ENCODE measurements at regions not wholly inside any gene's neighbourhood (a gene's known extent, or its start where the extent isn't known, plus 50 kb on each side); places are given as distances from the start of the nearest gene placed in this dataset.
"Not testable (repeated sequence)": the region's sequence is repeated elsewhere in the genome, so short reads cannot be mapped to it uniquely, and the experiment has no call there.

GRCh38 chr5:117131048-117131679 lies 556.5 kb upstream of the SEMA6A start:
- no peaks in the 10 kb centered on the region for H3K27me3 Mint-ChIP-seq (ENCODE audit: low read depth)
- no peak overlapping the region for H3K4me3 Mint-ChIP-seq
- H3K9me3 Mint-ChIP-seq, result peaks cover 6% of the 10 kb centered on the region
- no peaks in the 10 kb centered on the region for H3K4me1 Mint-ChIP-seq (ENCODE audit: low read depth)
- H3K36me3 Mint-ChIP-seq (ENCODE audit: low read depth), result no peaks in the 10 kb centered on the region
- no peak overlapping the region for H3K27ac Mint-ChIP-seq

DNA sequence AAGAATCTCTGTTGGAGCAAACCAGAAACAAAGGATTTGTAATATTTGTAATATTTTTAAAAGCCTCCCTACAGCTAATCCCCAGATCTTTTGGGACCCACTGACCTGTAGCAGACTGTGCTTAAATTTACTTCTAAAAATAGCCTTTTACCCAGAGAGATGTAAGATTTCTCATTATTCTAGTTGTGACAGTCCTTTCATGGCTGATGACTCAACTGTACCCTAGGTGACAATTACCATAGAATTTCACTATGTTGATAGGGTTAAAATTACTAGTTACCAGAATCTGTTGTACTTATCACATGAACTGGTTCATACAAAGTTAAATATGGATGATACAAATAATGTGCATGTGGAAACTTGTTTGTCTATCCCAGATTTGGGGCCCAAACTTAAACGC lies 543.9 kb upstream of the SEMA6A start:
- H3K9me3 Mint-ChIP-seq, result peaks cover 11% of the 10 kb centered on the region

GRCh38 chr5:117117314-117117713 lies 542.7 kb upstream of the SEMA6A start:
- H3K27ac Mint-ChIP-seq; H3K27me3 Mint-ChIP-seq (ENCODE audit: low read depth); H3K36me3 Mint-ChIP-seq (ENCODE audit: low read depth); H3K4me3 Mint-ChIP-seq; H3K4me1 Mint-ChIP-seq (ENCODE audit: low read depth): not testable (repeated sequence)
- H3K9me3 Mint-ChIP-seq, result peaks cover 11% of the 10 kb centered on the region

More for the DNA sequence above, 543.9 kb upstream of the SEMA6A start:
- H3K27me3 Mint-ChIP-seq (ENCODE audit: low read depth), result no peaks in the 10 kb centered on the region
- H3K4me3 Mint-ChIP-seq, result no peak overlapping the region
- H3K27ac Mint-ChIP-seq, result no peak overlapping the region
- H3K36me3 Mint-ChIP-seq (ENCODE audit: low read depth), result no peaks in the 10 kb centered on the region
- no peaks in the 10 kb centered on the region for H3K4me1 Mint-ChIP-seq (ENCODE audit: low read depth)

DNA sequence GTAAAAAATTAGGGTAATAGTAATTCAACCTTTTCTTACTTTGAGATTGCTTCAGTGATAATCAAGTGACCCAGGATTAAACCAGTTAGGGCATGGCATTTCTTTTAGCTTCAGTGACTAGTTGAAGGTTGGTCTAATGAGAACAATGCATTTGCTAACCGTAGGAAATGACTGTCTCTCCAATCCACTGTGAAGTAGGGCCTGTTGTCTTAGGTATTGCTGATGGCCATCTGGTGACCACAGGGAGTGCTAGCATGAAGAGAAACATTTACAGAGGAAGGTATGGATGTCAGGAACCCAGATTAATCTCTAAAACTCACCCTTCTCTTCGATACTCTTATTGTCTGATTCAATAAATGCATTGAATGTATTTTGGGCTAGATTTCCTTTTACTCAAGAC lies 535.9 kb upstream of the SEMA6A start:
- Mint-ChIP-seq H3K27ac (no peak overlapping the region), H3K27me3 (ENCODE audit: low read depth) (no peaks in the 10 kb centered on the region), H3K36me3 (ENCODE audit: low read depth) (no peaks in the 10 kb centered on the region), H3K4me3 (no peak overlapping the region), H3K9me3 (no peaks in the 10 kb centered on the region), H3K4me1 (ENCODE audit: low read depth) (no peaks in the 10 kb centered on the region)

- no peak overlapping the region for H3K27ac Mint-ChIP-seq
- no peaks in the 10 kb centered on the region for H3K36me3 Mint-ChIP-seq (ENCODE audit: low read depth)
- no peaks in the 10 kb centered on the region for H3K4me1 Mint-ChIP-seq (ENCODE audit: low read depth)
- H3K27me3 Mint-ChIP-seq (ENCODE audit: low read depth), result no peaks in the 10 kb centered on the region
- H3K9me3 Mint-ChIP-seq, result no peaks in the 10 kb centered on the region
- H3K4me3 Mint-ChIP-seq, result no peak overlapping the region
Observed at GRCh38 chr5:117107859-117108258, 533.2 kb upstream of the SEMA6A start.

- Mint-ChIP-seq H3K27ac (no peak overlapping the region), H3K4me3 (no peak overlapping the region), H3K36me3 (ENCODE audit: low read depth) (no peaks in the 10 kb centered on the region)
Observed at GRCh38 chr5:117103703-117104102, 529.1 kb upstream of the SEMA6A start.

GRCh38 chr5:117102591-117102990 lies 528.0 kb upstream of the SEMA6A start:
- Mint-ChIP-seq H3K9me3 (no peaks in the 10 kb centered on the region), H3K27ac (no peak overlapping the region), H3K4me1 (ENCODE audit: low read depth) (no peaks in the 10 kb centered on the region), H3K27me3 (ENCODE audit: low read depth) (no peaks in the 10 kb centered on the region), H3K36me3 (ENCODE audit: low read depth) (no peaks in the 10 kb centered on the region), H3K4me3 (no peak overlapping the region)

More at GRCh38 chr5:117103703-117104102, 529.1 kb upstream of the SEMA6A start:
- Mint-ChIP-seq H3K27me3 (ENCODE audit: low read depth) (no peaks in the 10 kb centered on the region), H3K9me3 (no peaks in the 10 kb centered on the region), H3K4me1 (ENCODE audit: low read depth) (no peaks in the 10 kb centered on the region)

DNA sequence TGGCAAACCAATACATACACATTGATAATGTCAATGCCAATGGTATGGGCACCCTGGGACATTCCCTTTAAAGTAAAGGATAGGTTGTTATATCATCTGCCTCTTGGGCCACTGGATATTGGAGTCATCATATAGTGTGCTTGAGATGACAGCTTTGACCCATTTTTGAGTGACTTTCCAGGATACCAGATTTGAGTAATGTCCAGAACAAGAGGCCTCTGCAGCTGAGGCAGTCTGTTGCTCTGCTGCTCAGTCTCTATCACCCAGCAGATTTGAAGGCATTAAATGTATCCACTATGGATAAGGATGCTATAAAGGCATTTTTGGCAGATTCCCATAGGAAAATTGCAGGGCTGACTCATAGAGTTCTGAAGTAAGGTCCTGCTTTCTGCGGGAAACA lies 525.6 kb upstream of the SEMA6A start:
- Mint-ChIP-seq H3K9me3 (peaks cover under 1% of the 10 kb centered on the region), H3K27me3 (ENCODE audit: low read depth) (no peaks in the 10 kb centered on the region), H3K4me1 (ENCODE audit: low read depth) (no peaks in the 10 kb centered on the region), H3K36me3 (ENCODE audit: low read depth) (no peaks in the 10 kb centered on the region), H3K4me3 (no peak overlapping the region), H3K27ac (no peak overlapping the region)

GRCh38 chr5:117098094-117098493 lies 523.5 kb upstream of the SEMA6A start:
- Mint-ChIP-seq H3K27ac (no peak overlapping the region), H3K9me3 (peaks cover 9% of the 10 kb centered on the region), H3K4me3 (no peak overlapping the region), H3K27me3 (ENCODE audit: low read depth) (no peaks in the 10 kb centered on the region), H3K4me1 (ENCODE audit: low read depth) (no peaks in the 10 kb centered on the region), H3K36me3 (ENCODE audit: low read depth) (no peaks in the 10 kb centered on the region)

DNA sequence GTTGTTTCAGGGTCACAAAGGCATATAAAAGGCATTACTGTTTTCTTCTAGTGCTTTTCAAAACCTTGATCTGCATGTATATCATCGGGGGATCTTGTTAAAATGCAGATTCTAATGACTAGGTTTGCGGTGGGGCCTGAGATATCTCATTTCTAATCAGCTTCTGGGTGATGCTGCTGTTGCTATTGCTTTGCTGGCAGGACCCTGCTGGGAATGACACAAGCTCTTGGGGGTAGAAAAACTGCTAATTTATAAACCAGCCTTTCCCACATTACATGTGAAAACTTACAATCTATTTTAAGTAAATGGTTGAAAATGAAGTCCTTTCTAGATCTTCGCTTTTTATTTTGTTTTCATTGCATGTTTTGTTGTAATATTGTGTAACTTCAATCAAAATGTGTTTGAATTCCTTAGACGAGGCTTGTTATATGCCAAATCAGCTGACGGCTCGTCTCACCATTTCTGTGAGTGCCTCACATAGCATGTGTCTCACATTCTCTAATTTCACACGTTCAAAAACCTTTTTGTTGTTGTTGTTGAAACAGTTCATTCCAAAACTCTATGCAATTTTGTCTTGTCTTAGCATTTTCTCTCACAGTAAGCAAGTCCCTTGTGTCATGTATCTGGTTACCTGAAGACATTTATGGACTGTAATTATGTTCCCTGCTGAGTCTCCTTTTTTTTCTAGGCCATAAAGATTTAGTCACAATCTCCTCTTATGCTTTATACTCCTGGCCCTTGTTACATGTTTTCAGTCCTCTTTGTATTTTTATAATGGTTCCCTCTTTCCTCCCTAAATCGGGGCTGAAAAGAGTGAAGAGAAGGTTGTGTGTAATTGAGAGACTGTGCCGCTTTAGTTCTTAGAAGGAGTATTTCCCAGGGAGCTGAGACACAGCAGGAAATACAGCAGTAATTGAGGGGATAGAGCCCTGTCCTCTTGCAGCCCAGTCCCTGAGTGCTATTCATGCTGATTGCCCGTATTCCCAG lies 521.0 kb upstream of the SEMA6A start:
- Mint-ChIP-seq H3K36me3 (ENCODE audit: low read depth) (no peaks in the 10 kb centered on the region), H3K27me3 (ENCODE audit: low read depth) (no peaks in the 10 kb centered on the region), H3K4me3 (no peak overlapping the region), H3K4me1 (ENCODE audit: low read depth) (no peaks in the 10 kb centered on the region), H3K27ac (no peak overlapping the region), H3K9me3 (peaks cover 9% of the 10 kb centered on the region)

GRCh38 chr5:117094114-117094815 lies 519.6 kb upstream of the SEMA6A start:
- Mint-ChIP-seq H3K36me3 (ENCODE audit: low read depth) (no peaks in the 10 kb centered on the region), H3K9me3 (peaks cover 9% of the 10 kb centered on the region), H3K27me3 (ENCODE audit: low read depth) (no peaks in the 10 kb centered on the region), H3K4me1 (ENCODE audit: low read depth) (no peaks in the 10 kb centered on the region), H3K4me3 (no peak overlapping the region), H3K27ac (no peak overlapping the region)

- Mint-ChIP-seq H3K9me3 (peaks cover 9% of the 10 kb centered on the region), H3K27ac (no peak overlapping the region), H3K4me1 (ENCODE audit: low read depth) (no peaks in the 10 kb centered on the region), H3K27me3 (ENCODE audit: low read depth) (no peaks in the 10 kb centered on the region), H3K4me3 (no peak overlapping the region), H3K36me3 (ENCODE audit: low read depth) (no peaks in the 10 kb centered on the region)
Observed at GRCh38 chr5:117093653-117094052, 519.0 kb upstream of the SEMA6A start.

DNA sequence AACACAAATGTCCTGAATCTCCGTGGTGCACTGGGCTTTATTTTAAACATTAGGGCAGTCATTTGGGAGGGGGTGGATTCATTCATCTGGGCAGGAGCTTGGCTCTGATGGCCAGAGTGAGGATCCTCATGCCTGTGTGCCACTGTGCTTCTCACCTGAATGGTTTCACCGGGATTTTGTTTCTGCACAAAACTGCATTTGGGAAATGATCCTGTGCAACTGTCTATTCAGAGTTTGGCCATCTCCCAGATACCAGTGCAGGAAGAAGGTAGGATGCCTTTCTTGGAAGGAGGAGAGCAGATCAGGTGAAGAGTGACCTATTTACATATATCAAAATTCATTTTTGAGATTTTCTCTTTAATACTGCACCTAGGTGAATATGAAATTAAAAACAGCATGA lies 514.4 kb upstream of the SEMA6A start:
- Mint-ChIP-seq H3K9me3 (peaks cover 4% of the 10 kb centered on the region), H3K4me1 (ENCODE audit: low read depth) (no peaks in the 10 kb centered on the region)

GRCh38 chr5:117088176-117088575 lies 513.6 kb upstream of the SEMA6A start:
- H3K4me1 Mint-ChIP-seq (ENCODE audit: low read depth), result no peaks in the 10 kb centered on the region
- no peak overlapping the region for H3K4me3 Mint-ChIP-seq
- no peaks in the 10 kb centered on the region for H3K36me3 Mint-ChIP-seq (ENCODE audit: low read depth)
- H3K9me3 Mint-ChIP-seq, result peaks cover under 1% of the 10 kb centered on the region
- no peak overlapping the region for H3K27ac Mint-ChIP-seq
- no peaks in the 10 kb centered on the region for H3K27me3 Mint-ChIP-seq (ENCODE audit: low read depth)

More for the DNA sequence above, 514.4 kb upstream of the SEMA6A start:
- Mint-ChIP-seq H3K27ac (no peak overlapping the region), H3K36me3 (ENCODE audit: low read depth) (no peaks in the 10 kb centered on the region), H3K4me3 (no peak overlapping the region), H3K27me3 (ENCODE audit: low read depth) (no peaks in the 10 kb centered on the region)
